AG04449 (cell line): ENCODE measurements at regions not wholly inside any gene's neighbourhood (a gene's known extent, or its start where the extent isn't known, plus 50 kb on each side); places are given as distances from the start of the nearest gene placed in this dataset.

ENCODE experiments used
- CTCF ChIA-PET: fragments of 350-600 bp; formaldehyde crosslinking; extraction: SDS; loops from one replicate; lab custom pipeline; 2021; ENCODE audit warnings: antibody characterized with exemption; lab: Yijun Ruan, JAX
- POLR2A ChIA-PET: fragments of 400-600, 350-600 bp; formaldehyde crosslinking; extraction: SDS; loops from one replicate; lab custom pipeline; 2020; ENCODE audit warnings: antibody characterized with exemption, inconsistent platforms; lab: Yijun Ruan, JAX
- DNase-seq: peaks from one replicate; pipeline ENCODE4 v3.0.0-alpha.2; 2010; ENCODE audit warnings: low read depth, low spot score
- H3K4me3 ChIP-seq: 2 replicates; pipeline ENCODE4 v1.5.1; 2011; ENCODE audit warnings: low read depth, mild to moderate bottlenecking, control low read depth, low read length
- TF ChIP-seq, protein P1 (sequence below): IDR thresholded peaks from one replicate; pipeline ENCODE4 v1.5.1; 2011; ENCODE audit warnings: mild to moderate bottlenecking, moderate library complexity, low read length, control low read depth, inconsistent platforms; ENCODE audit not compliant: insufficient read depth; ENCODE audit errors: missing control alignments

GRCh38 chr2:59930430-59930829 is 623.0 kb downstream of the BCL11A start:
- TF ChIP-seq, protein P1, sequence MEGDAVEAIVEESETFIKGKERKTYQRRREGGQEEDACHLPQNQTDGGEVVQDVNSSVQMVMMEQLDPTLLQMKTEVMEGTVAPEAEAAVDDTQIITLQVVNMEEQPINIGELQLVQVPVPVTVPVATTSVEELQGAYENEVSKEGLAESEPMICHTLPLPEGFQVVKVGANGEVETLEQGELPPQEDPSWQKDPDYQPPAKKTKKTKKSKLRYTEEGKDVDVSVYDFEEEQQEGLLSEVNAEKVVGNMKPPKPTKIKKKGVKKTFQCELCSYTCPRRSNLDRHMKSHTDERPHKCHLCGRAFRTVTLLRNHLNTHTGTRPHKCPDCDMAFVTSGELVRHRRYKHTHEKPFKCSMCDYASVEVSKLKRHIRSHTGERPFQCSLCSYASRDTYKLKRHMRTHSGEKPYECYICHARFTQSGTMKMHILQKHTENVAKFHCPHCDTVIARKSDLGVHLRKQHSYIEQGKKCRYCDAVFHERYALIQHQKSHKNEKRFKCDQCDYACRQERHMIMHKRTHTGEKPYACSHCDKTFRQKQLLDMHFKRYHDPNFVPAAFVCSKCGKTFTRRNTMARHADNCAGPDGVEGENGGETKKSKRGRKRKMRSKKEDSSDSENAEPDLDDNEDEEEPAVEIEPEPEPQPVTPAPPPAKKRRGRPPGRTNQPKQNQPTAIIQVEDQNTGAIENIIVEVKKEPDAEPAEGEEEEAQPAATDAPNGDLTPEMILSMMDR = no peak
- POLR2A ChIA-PET = no interaction called here
- CTCF ChIA-PET = no interaction called here
- H3K4me3 ChIP-seq = no peak overlapping the region
- DNase-seq = no peak

DNA sequence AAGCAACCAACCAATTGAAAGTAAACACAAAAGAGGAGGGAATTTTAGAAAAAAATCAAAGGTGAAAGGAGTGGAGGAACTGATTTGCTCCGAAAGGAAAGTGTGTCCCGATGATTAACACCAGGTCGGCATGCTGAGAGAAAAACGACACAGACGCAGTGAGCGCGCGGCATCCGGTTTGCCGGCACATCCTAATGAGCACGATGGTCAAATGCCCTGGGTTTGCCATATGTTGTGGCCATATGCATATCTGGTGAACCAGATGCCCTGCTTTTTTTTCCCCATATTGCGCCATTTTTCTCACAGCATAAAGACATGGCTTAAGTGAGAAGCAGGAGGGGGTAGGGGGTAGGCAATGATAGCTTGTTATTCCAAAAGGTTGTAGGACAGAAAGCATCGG is 626.7 kb downstream of the BCL11A start:
- TF ChIP-seq, protein P1 = no peak
- no peak for DNase-seq
- POLR2A ChIA-PET = no interaction called here
- no peak overlapping the region for H3K4me3 ChIP-seq
- CTCF ChIA-PET = no interaction called here

DNA sequence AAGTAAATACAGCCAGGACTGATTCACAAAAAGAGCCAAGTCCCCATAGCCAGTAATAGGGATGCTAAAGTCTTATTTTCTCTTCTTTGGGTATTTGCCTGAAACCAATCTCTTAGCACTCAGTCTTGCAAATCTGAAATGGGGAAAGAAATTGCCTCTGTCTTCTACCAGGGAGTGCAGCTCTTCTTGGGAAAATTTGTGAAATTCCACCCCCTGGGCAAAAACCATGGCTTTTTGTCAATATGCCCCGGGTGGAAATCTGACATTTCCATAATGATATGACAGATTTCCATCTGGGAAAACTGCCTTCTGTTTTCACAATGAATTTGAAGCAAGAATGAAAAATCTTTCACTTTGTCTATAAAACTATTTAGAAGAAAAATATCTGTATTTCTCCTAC is 628.1 kb downstream of the BCL11A start:
- DNase-seq = no peak

DNA sequence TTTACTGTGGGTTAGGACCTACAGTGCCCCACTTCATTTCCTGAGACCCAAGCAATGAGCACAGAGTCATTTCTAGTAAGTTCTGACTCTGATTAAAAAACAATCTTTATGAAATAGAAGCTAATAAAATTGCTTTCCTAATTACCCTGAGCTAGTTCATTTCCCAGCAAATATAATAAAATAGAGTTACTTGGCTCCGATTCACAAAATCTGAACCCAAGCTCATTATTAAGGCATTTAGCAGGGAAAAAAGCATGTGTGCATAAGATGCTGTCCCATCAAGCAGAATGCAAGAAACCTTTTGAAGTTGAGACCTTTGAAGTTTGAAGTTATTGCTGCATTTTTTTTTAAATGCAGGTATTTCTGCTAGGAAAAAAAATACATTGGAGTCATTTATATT is 629.1 kb downstream of the BCL11A start:
- POLR2A ChIA-PET = no interaction called here

More for the DNA sequence above, 628.1 kb downstream of the BCL11A start:
- ChIA-PET CTCF (no interaction called here), POLR2A (no interaction called here)
- TF ChIP-seq, protein P1 = no peak
- no peak overlapping the region for H3K4me3 ChIP-seq

GRCh38 chr2:59922450-59922849 is 631.0 kb downstream of the BCL11A start:
- POLR2A ChIA-PET = no interaction called here
- H3K4me3 ChIP-seq = no peak overlapping the region
- no peak for DNase-seq
- TF ChIP-seq, protein P1 = no peak
- CTCF ChIA-PET = no interaction called here

More for the DNA sequence above, 629.1 kb downstream of the BCL11A start:
- DNase-seq = no peak
- TF ChIP-seq, protein P1 = no peak
- H3K4me3 ChIP-seq = no peak overlapping the region
- CTCF ChIA-PET = no interaction called here

GRCh38 chr2:59921743-59922142 is 631.7 kb downstream of the BCL11A start:
- no peak for DNase-seq
- POLR2A ChIA-PET = no interaction called here
- TF ChIP-seq, protein P1 = no peak
- CTCF ChIA-PET = no interaction called here
- H3K4me3 ChIP-seq = no peak overlapping the region
